Dermis microvascular lymphatic vessel endothelial cell (primary cell): ENCODE measurements at regions not wholly inside any gene's neighbourhood (a gene's known extent, or its start where the extent isn't known, plus 50 kb on each side); places are given as distances from the start of the nearest gene placed in this dataset.
"Not testable (repeated sequence)": the region's sequence is repeated elsewhere in the genome, so short reads cannot be mapped to it uniquely, and the experiment has no call there.

Source experiments
- DNase-seq, 2 donors: peaks; one replicate each; pipeline versions ENCODE4 v3.0.0 to v3.0.0-alpha.2; 2010; ENCODE audit warnings: low read depth in 2 of 2

- no peak for DNase-seq
Observed at GRCh38 chr5:135095052-135095715, 61.2 kb upstream of the PITX1 start.

- no peak for DNase-seq
Observed at GRCh38 chr5:135094339-135095051, 60.5 kb upstream of the PITX1 start.

DNA sequence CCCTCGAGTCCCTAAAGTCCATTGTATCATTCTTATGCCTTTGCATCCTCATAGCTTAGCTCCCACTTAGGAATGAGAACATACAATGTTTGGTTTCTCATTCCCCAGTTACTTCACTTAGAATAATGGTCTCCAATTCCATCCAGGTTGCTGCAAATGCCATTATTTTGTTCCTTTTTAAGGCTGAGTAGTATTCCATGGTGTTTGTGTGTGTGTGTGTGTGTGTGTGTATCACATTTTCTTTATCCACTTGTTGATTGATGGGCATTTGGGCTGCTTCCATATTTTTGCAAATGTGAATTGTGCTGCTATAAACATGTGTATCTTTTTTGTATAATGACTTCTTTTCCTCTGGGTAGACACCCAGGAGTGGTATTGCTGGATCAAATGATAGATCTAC, 59.5 kb upstream of the PITX1 start:
- not testable (repeated sequence) for DNase-seq

- no peak for DNase-seq
Observed at GRCh38 chr5:135092476-135092875, 58.4 kb upstream of the PITX1 start.

DNA sequence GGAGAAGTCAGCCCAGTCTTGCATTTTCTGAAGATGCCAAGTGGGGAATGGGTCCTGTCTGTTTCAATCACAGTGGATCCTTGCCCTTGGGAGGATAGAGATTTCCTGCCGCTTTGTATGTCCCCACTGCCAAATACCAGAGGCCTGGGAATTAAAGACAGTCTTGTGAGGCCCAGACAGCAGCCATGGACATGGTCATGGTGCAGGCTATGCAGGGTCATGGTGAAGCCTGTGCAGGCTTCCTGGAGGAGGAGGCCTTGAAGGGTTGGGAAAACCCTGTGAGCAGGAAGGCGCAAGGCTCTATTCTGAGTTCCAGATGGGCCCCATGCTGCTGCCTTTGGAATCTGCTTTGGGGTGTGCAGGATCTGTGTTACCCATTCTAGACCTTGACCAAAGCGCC, 57.3 kb upstream of the PITX1 start:
- DNase-seq: no peak

DNA sequence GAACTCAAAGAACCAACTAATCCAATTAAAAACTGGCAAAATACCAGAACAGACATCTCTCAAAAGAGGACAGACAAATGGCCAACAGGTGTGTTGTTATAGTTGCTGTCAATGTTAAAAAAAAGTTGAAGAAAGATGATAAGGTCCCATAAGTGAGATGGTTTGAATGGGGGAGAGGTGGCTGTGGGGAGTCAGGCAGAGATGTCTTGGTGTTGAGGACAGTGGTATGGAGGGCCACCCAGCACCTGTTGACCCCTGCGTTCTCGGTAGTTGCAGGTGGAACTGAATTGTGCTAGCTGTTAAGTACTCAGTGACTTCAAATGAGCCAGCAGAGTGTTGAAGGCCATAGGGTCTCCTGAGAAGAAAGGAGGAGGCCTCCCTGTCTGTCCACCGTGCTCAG, 55.9 kb upstream of the PITX1 start:
- no peak for DNase-seq

GRCh38 chr5:135088911-135089310, 54.9 kb upstream of the PITX1 start:
- DNase-seq: no peak

DNA sequence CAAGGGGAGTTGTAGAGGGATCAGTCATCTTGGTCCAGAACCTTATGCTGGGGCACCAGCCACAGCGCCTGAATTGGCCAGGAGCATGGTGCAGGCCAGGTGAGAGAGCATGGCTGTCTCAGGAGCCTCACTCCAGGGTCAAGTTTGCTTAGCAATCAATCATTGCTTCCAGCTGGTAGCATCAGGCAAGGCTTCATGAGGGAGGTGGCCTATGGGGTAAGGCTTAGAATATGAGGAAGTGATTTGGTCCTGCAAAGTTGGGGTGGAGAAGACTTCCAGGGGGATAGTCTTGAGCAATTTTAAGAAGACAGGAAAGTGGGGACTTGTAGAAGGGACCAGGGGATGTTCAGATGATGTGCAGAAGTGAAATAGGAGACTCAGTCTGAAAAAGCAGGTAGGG, 53.9 kb upstream of the PITX1 start:
- no peak for DNase-seq

GRCh38 chr5:135085936-135086725, 52.1 kb upstream of the PITX1 start:
- DNase-seq: no peak

DNA sequence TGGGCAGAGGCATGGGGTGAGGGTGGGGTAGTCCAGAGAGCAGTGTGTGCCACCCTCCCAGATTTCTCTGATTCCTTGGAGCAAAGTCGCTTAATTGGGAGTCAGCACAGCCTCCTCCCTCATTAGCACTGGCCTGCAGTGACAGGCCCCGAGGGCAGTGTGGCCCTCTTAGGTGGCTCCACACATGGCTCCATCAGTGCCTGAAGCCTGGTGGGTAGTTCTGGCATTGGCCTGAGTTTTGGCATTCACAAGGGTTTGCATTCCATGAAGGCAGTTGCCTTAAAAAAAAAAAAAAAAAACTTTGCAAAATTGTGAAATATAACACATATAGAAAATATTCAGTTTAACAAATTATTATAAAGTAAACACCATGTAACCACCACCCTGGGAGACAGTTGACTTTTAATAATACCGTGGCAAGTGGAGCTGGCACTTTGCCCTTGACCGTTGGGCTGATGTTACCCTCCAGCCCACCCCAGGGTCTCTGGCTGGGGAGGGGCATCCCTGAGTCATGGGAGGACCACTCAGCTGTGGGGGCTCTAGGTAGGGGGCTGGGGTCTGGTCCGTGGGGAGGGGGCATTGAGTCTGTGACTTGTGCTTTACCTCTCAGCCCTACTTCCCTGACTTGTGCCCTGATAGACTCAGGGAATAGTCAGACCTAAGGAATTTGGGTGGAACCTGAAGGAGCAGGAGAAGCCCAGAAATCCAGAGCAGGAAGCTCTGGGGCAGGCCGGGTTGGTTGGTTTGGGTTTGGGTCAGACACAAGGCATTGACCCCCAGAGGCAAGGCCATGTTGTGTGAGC, 51.3 kb upstream of the PITX1 start:
- DNase-seq: no peak
